Activated CD4-positive, CD25-positive, alpha-beta regulatory T cell treated with anti-CD3 and anti-CD28 coated beads, Interleukin-2, amount 50 U/mL, for 24 hours (primary cell): ENCODE measurements at regions not wholly inside any gene's neighbourhood (a gene's known extent, or its start where the extent isn't known, plus 50 kb on each side); places are given as distances from the start of the nearest gene placed in this dataset.

Experiments used
- ATAC-seq, 2 donors: fragments of 150-1000 bp; cut with Tn5 transposase; one replicate each; pipeline ENCODE4 v1.10.0; 2021; ENCODE audit warnings: mild to moderate bottlenecking in 1 of 2, moderate library complexity in 1 of 2

- no peak for ATAC-seq
Observed at GRCh38 chr6:138008791-138009190, 98.4 kb downstream of the PERP start.

- no peak for ATAC-seq
Observed at GRCh38 chr6:138011413-138011812, 95.8 kb downstream of the PERP start.

GRCh38 chr6:138012682-138013081, 94.5 kb downstream of the PERP start:
- no peak for ATAC-seq

- ATAC-seq = no peak
Observed at GRCh38 chr6:138013959-138014358, 93.3 kb downstream of the PERP start.

- ATAC-seq = no peak
Observed at GRCh38 chr6:138017166-138017757, 90.0 kb downstream of the PERP start.

GRCh38 chr6:138018297-138018696, 88.9 kb downstream of the PERP start:
- ATAC-seq = no peak

- no peak for ATAC-seq
Observed at GRCh38 chr6:138025528-138025978, 81.7 kb downstream of the PERP start.

- no peak for ATAC-seq
Observed at GRCh38 chr6:138026342-138026741, 80.9 kb downstream of the PERP start.

GRCh38 chr6:138028893-138029292, 78.3 kb downstream of the PERP start:
- no peak for ATAC-seq

GRCh38 chr6:138030872-138031271, 76.3 kb downstream of the PERP start:
- no peak for ATAC-seq

- no peak for ATAC-seq
Observed at GRCh38 chr6:138031417-138031816, 75.8 kb downstream of the PERP start.

- no peak for ATAC-seq
Observed at GRCh38 chr6:138031850-138032249, 75.4 kb downstream of the PERP start.

- ATAC-seq = no peak
Observed at GRCh38 chr6:138032571-138032970, 74.6 kb downstream of the PERP start.

GRCh38 chr6:138034229-138034628, 73.0 kb downstream of the PERP start:
- ATAC-seq = no peak

GRCh38 chr6:138035070-138035469, 72.1 kb downstream of the PERP start:
- no peak for ATAC-seq

GRCh38 chr6:138036111-138036510, 71.1 kb downstream of the PERP start:
- ATAC-seq = no peak

GRCh38 chr6:138037009-138037504, 70.2 kb downstream of the PERP start:
- ATAC-seq = no peak

- ATAC-seq = no peak
Observed at GRCh38 chr6:138038142-138038870, 68.9 kb downstream of the PERP start.
